Transverse colon (tissue), 3 donors: ENCODE measurements at regions not wholly inside any gene's neighbourhood (a gene's known extent, or its start where the extent isn't known, plus 50 kb on each side); places are given as distances from the start of the nearest gene placed in this dataset.

Experiments used
- CTCF ChIP-seq, 5 experiments: fragments of 200-600 bp in 3 of 5; fragments of 450-650 bp in 2 of 5; sonication (generic) in 3 of 5; IDR thresholded peaks; 1 replicate in 2 of 5; 2 replicates in 3 of 5; pipeline ENCODE4 v1.5.1; 2016 to 2017; ENCODE audit warnings: antibody characterized with exemption in 5 of 5, inconsistent platforms in 3 of 5, mild to moderate bottlenecking in 2 of 5, moderate library complexity in 1 of 5
- POLR2A ChIP-seq: fragments of 450-650 bp; IDR thresholded peaks from one replicate; pipeline ENCODE4 v1.6.1; 2016; ENCODE audit warnings: antibody characterized with exemption, mild to moderate bottlenecking, moderate library complexity

- TF ChIP-seq CTCF (IDR thresholded peaks at IDR 0.05), result no peak
- TF ChIP-seq POLR2A, result no peak
Observed at GRCh38 chr14:38336298-38336697, 80.4 kb upstream of the CLEC14A start.
